OCI-LY7 (cell line): ENCODE measurements at regions not wholly inside any gene's neighbourhood (a gene's known extent, or its start where the extent isn't known, plus 50 kb on each side); places are given as distances from the start of the nearest gene placed in this dataset.

ENCODE experiments used
- EZH2phosphoT487 ChIP-seq: fragments of 200-600 bp; sonication (generic); IDR thresholded peaks from 2 replicates; pipeline ENCODE4 v1.6.1; 2018; ENCODE audit warnings: low read depth, borderline replicate concordance, mild to moderate bottlenecking, mixed run types, antibody characterized with exemption, low read length, moderate library complexity, mixed read lengths
- TF ChIP-seq, protein P1 (sequence below): fragments of 200-600 bp; sonication (generic); conservative IDR thresholded peaks from 2 replicates; pipeline ENCODE4 v1.5.1; 2014; ENCODE audit warnings: mild to moderate bottlenecking, antibody characterized with exemption, low read length, moderate library complexity, mixed read lengths

DNA sequence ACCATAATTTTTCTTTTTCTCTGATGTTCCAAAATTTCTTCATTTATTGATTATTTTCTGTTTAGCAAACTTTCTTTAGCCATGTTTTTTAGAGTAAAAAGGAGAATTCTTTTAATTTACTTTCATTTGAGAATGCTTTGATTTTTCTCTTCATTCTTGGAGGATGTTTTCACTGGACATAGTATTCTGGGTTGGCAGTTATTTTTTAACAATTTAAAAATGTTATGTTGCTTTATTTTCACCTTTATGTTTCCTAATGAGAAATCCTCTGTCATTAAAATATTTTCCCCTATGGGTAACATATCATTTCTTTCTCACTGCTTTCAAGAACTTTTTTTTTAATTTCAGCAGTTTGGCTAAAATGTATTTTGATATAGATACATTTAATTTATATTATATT, 631.4 kb upstream of the CDH2 start:
- TF ChIP-seq, protein P1, sequence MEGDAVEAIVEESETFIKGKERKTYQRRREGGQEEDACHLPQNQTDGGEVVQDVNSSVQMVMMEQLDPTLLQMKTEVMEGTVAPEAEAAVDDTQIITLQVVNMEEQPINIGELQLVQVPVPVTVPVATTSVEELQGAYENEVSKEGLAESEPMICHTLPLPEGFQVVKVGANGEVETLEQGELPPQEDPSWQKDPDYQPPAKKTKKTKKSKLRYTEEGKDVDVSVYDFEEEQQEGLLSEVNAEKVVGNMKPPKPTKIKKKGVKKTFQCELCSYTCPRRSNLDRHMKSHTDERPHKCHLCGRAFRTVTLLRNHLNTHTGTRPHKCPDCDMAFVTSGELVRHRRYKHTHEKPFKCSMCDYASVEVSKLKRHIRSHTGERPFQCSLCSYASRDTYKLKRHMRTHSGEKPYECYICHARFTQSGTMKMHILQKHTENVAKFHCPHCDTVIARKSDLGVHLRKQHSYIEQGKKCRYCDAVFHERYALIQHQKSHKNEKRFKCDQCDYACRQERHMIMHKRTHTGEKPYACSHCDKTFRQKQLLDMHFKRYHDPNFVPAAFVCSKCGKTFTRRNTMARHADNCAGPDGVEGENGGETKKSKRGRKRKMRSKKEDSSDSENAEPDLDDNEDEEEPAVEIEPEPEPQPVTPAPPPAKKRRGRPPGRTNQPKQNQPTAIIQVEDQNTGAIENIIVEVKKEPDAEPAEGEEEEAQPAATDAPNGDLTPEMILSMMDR = no peak
- no peak for TF ChIP-seq EZH2phosphoT487
